GM18870 (cell line): ENCODE measurements at regions not wholly inside any gene's neighbourhood (a gene's known extent, or its start where the extent isn't known, plus 50 kb on each side); places are given as distances from the start of the nearest gene placed in this dataset.
A peak's percentile ranks its signal among the peaks of the same experiment; 100 is the strongest.

Source experiments
- ATAC-seq: cut with Tn5 transposase; IDR thresholded peaks from one replicate; pipeline ENCODE4 v1.9.1; 2021; ENCODE audit warnings: moderate library complexity; ENCODE audit not compliant: unreplicated experiment

GRCh38 chr19:30209617-30210600 lies 162.3 kb upstream of the ZNF536 start:
- ATAC-seq: no peak

DNA sequence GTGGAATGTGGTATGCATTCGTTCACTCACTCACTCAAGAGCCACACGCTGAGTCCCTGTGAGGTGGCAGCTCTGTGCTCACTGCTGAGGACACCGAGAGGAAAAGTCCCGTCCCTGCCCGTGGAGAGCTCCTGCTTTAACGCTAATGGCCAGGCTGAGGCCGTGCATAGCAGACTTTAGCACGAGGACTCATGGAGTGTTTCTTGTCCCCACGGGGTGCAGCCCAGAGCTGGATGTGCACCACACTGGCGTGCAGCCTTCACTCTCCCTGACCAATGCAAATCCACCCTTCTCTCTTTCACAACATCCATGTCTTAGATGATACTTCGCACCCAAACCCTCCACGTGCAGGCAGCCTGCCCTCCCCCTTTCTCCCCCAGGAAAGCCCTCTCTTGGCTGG lies 159.6 kb upstream of the ZNF536 start:
- ATAC-seq: no peak

DNA sequence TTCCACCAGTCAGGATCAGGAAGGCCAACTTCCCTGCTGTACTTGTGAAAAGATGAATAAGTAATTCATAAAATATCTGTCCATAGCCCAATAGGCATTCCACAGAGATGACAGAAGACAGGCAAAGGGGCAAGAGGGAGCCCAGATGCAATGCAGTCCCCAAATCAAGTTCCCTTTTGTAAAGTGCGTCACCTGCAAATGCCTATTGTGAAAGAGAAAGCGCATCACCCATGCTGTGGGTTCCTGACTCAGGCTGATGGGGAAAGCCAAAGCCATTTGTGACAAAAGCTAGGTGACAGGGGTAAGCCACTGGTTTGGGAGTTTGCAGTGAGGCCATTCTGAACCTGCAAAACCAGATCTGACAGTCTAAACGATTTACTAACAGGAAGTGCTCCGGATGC lies 157.5 kb upstream of the ZNF536 start:
- peak; percentile 64 for ATAC-seq

- ATAC-seq: no peak
These were observed 156.9 kb upstream of the ZNF536 start for GRCh38 chr19:30215248-30215647.

- no peak for ATAC-seq
These were observed 155.7 kb upstream of the ZNF536 start for GRCh38 chr19:30216453-30216852.

- no peak for ATAC-seq
These were observed 154.7 kb upstream of the ZNF536 start for GRCh38 chr19:30217461-30217860.

GRCh38 chr19:30219702-30220101 lies 152.5 kb upstream of the ZNF536 start:
- ATAC-seq: no peak

GRCh38 chr19:30221176-30221575 lies 151.0 kb upstream of the ZNF536 start:
- ATAC-seq: no peak

DNA sequence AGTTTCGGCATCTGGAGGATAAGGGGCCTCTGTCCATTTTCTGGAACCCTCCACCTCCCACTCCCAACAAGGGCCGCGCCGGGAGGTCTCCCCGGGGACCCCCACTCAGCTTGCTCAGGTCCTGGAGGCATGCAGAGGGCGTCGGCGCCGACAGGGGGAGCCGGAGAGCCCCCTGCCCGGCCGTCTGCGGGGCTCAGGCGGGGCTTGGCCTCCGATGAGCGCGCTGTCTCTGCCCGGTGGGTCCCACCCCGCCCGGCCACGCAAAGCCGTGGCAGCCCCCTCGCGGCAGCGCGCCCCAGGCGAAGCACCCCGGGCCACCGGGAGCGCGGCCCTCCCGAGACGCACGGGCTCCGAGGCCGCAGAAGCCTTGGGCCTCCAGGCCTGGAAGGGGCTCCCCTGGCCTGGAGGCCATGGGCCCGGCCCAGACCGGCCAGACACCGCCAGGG lies 149.7 kb upstream of the ZNF536 start:
- no peak for ATAC-seq

- no peak for ATAC-seq
These were observed 149.0 kb upstream of the ZNF536 start for GRCh38 chr19:30222992-30223865.

DNA sequence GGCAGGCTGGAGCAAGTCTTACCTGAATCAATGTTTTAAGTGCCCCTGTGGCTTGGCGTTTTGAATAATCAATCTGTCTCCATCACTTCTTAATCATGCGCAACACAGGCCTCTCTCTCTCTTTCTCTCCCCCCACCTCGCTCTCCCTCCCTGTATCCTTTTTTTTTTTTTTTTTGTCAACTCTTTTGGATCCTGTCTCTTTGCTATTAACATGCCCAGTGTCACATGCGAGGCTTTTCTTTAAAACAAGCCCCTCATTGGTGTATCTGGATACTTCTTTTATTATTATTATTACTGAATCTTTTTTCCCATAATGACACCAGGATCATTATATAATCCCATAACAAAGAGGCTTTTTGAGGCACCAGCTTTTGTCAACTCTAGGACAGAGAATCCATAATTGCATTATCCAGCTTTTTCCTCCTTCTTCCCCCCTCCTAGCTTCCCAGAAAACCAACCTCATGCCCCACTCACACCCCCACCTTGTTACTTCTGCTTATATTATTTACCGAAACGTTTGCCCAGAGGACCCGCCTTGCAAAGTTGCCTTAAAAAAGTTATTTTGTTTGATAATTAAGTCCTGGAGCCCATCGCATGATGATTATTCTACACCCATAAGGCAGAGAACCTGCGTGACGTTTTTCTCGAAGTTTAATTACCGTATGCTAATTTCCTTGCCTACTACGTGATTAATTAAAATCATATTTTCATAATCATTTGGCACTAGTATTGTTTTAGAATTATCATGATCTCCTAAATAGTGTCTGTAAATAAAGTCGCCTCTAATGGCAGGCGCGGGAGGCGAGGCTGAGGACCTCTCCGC lies 148.1 kb upstream of the ZNF536 start:
- ATAC-seq: no peak

- no peak for ATAC-seq
These were observed 147.2 kb upstream of the ZNF536 start for GRCh38 chr19:30224689-30225606.

DNA sequence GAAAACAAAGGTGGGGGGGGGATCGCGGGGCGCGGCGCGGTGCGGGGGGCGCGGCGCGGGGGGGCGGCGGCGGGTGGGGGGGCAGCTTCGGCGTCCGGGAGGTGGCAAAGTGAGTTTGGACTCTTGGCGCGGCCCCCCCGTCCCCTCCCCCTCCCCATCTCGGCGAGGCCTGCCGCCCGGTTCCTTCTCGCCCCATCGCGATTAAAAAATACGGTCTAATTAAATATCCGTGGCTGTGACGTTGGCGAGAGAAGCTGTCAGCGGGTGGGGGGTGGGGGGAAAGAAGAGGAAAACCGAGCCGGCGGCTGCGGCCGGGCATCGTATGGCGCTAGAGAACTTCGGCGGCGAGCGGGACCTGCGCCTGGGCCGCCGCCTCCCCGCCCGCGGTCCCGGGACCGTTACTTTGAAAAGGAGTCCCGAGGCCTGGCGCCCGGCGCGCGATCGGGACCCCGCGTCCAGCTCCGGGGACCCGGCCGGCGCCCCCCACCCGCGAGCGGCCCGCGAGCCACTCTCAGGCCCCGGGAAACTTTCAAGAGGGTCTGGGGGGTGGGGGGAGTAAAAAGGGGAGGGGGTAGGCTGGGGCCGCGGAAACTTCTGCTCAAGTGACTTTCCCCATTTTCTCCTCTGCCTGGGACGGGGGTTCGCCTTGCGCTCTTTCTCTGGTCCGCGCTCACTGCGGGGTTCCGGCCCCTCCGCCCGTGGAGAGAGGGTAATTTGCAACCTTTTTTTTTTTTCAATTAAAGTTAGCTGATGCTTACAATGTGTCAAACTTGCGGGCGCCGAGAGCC lies 146.3 kb upstream of the ZNF536 start:
- ATAC-seq: no peak

DNA sequence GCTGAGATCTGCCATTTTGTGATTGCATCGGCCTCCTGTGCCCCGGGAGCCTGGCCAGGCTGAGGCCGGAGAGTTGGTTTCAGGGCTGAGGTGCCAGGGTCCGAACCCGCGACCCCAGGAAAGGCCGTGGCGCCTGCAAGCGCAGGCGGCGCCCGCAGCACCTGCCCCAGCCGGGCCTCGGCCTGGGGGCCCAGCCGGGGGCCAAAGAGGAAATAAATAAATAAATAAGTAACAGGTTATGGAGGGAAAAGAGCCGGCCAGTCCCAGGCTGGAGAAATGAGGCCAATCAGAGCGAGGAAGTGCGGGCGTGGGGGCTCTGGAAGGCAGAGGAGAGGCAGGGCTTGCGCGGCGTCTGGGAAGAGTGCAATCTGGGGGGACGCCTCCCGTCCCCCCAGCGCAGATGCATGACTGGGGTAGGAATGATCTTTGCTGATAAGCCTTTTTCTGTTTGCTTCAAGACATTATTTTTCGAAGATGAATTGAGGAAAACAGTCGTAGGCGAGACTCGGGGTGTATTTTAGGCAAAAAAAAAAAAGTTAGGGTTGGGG lies 145.6 kb upstream of the ZNF536 start:
- ATAC-seq: no peak

DNA sequence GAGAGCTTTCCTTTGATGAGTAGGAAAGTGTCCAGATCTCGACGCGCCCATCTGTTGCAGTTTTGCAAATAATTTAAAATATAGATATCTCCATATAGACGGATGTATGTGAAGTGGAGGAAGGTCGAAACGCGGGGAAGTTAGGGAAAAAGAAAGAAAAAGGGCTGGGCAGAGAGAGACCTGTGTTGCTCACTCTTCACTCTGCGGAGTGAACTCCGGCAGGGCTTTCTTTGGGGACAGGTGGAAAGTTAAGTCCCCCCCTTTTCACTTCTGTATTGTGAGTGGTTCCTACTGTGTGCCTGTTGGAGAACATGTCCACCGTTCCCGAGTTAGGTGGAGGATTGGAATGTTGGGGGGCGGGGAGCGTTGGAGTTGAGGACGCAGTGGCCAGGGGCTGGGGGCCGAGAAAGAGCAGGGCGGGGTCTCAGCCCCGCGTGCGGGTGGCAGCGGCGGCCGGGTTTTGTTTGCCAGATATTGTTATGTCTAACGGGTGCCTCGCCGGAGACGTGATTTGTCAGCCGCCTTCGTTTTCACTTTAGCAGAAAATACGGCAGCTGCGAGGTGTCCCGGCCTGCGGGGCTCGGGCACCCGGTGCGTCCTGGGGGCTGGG lies 145.1 kb upstream of the ZNF536 start:
- ATAC-seq: no peak

GRCh38 chr19:30227661-30228112 lies 144.5 kb upstream of the ZNF536 start:
- no peak for ATAC-seq

GRCh38 chr19:30228113-30228834 lies 143.9 kb upstream of the ZNF536 start:
- no peak for ATAC-seq
